HG03039 (cell line): ENCODE measurements at regions not wholly inside any gene's neighbourhood (a gene's known extent, or its start where the extent isn't known, plus 50 kb on each side); places are given as distances from the start of the nearest gene placed in this dataset.
A peak's percentile ranks its signal among the peaks of the same experiment; 100 is the strongest.
"Not testable (repeated sequence)": the region's sequence is repeated elsewhere in the genome, so short reads cannot be mapped to it uniquely, and the experiment has no call there.

ENCODE experiments used
- ATAC-seq: cut with Tn5 transposase; IDR thresholded peaks from one replicate; pipeline ENCODE4 v1.9.1; 2021; ENCODE audit warnings: mild to moderate bottlenecking, moderate library complexity; ENCODE audit not compliant: unreplicated experiment

DNA sequence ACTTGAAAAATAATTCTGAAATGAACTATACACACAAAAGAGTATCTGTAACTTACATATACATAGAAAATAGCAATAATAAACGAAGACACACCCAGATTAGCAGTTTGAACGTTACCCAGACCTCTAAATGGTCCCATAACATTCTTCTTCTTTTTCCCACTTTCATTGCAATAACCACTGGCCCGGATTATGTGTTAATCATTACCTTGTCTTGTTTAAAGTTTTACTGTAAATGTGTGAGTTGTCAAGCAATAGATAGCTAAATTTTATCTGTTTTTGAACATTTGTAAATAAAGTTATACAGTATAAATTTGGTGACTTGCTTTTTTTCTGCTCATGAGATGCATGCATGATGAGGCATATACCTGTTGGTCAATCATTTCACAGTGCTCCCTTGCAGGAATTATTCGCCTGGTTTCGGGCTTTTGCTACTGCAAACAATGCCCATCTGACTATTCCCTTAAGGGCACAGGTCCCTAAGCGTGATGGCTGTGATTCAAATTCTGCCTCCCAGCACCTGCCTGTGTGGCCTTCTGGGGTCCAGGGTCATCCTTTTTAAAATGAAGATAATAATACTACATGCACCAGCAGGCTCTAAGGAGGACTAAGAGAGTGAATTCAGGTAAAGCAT lies 66.1 kb downstream of the GADD45G start:
- ATAC-seq, result no peak

DNA sequence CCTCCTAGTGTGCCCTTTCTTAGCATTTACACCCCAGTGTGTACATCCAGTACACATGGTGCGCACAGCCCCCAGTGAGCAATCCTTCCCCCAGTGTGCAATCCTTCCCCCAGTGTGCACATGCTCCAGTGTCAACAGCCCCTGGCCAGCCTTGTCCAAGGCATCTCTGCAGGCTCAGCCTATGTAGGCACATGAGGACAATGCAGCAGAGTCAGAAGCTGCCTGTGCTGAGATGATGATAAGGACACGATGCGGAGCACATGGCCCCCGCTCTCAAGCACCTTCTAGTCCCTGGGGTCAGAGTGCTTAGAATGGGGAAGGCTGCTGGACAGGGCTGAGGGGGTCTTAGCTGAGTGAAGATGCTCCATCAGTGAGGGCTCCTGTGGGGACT lies 69.8 kb downstream of the GADD45G start:
- no peak for ATAC-seq

DNA sequence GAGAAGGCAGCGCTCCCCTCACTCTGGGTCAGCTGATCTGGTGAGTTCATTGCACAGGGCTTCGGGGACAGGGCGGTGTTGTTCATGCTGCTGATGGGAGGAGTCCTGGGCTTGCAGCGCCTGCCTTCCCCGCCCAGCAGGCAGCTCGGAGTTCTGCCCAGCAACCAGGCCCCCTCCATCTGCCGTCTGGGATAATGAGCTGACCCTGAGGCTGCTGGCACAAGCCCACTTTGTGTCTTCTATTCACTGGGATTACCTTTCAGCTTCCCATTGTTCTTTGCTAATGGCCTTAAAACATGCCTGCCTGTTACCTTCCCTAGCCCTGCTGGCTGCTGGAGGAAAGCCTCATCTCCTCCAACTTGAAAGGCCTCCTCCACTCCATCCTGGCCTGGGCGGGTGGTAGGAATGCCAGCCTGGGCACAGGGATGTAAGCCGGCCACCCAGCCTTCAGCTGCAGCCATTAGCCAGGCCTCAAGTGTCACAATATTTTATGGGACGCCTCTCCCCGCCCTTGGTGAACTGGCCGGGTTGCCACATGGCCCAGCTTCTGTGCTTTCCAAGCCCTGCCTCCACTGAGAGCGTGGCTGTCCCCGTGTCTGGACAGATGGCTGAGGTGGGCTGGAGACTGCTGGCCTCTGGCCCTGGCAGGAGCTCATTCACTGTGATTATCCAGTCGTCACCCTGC lies 70.4 kb downstream of the GADD45G start:
- ATAC-seq, result no peak

DNA sequence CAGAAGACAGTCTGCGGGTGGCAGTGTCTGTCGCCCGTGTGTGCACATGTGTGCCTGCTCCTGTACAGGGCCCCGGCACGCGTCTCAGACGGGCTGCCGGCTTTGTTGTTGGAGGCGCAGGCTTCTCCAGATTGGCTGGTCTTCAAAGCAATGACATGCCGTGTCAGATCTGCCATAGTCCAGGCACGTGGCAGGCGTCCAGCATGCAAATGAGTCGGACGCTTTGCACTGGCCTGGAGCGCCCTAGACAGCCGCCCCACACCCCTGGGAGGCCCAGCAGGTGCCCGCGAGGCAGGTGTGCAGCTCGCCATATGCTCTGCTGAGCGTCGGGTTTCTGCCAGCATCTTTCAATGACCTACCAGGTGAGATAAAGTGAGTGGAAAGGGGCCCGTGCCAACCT lies 71.5 kb downstream of the GADD45G start:
- no peak for ATAC-seq

- no peak for ATAC-seq
These were observed 73.0 kb downstream of the GADD45G start for GRCh38 chr9:89677702-89678395.

DNA sequence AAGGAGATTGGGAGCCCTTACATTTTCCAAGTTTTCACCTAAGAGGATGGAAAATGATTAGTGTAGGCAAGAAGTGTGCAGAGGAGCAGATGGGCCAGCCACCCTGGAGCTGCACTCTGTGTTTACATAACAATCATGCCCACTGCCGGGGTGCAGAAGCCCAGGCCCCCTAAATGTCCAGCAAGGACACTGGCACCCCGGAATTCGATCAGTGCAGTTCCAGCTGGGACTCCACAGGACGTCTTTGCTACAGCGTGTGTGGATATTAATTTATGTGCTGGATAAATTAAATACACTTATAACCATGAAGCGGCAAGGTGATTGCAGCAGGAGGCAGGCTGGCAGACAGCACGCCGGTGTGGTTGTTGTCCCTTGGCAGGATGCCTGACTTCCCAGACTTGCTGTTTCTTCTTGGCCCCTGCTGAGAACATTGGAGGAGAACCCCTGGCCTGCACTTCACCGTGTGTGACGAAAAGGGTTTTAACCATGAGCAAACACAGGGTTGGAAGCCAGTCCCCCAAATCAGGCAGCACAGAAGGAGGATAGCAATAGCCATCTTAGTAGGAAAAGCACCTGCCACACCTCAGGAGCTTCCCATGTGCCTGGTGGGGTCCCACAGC lies 73.7 kb downstream of the GADD45G start:
- ATAC-seq, result no peak

- ATAC-seq, result no peak
These were observed 74.2 kb downstream of the GADD45G start for GRCh38 chr9:89679016-89679415.

- ATAC-seq, result no peak
These were observed 74.8 kb downstream of the GADD45G start for GRCh38 chr9:89679581-89679980.

GRCh38 chr9:89680547-89681467 lies 76.0 kb downstream of the GADD45G start:
- no peak for ATAC-seq

DNA sequence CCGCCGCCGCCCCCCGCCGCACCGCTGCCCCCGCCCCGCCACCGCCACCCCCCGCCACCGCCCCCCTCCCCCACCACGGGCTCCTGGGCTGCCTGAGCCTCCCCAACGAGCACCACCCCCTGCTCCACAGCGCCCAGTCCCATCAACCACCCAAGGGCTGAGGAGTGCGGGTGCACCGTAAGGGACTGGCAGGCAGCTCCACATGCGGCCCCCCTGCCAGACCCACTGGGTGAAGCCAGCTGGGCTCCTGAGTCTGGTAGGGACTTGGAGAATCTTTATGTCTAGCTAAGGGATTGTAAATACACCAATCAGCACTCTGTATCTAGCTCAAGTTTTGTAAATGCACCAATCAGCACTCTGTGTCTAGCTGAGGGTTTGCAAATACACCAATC lies 76.7 kb downstream of the GADD45G start:
- ATAC-seq, result not testable (repeated sequence)

GRCh38 chr9:89683626-89684025 lies 78.8 kb downstream of the GADD45G start:
- ATAC-seq, result no peak

GRCh38 chr9:89684218-89684617 lies 79.4 kb downstream of the GADD45G start:
- no peak for ATAC-seq

GRCh38 chr9:89684912-89685636 lies 80.3 kb downstream of the GADD45G start:
- ATAC-seq, result no peak

GRCh38 chr9:89685698-89686097 lies 80.9 kb downstream of the GADD45G start:
- no peak for ATAC-seq

- ATAC-seq, result no peak
These were observed 81.3 kb downstream of the GADD45G start for GRCh38 chr9:89686126-89686525.

GRCh38 chr9:89686621-89687020 lies 81.8 kb downstream of the GADD45G start:
- no peak for ATAC-seq

DNA sequence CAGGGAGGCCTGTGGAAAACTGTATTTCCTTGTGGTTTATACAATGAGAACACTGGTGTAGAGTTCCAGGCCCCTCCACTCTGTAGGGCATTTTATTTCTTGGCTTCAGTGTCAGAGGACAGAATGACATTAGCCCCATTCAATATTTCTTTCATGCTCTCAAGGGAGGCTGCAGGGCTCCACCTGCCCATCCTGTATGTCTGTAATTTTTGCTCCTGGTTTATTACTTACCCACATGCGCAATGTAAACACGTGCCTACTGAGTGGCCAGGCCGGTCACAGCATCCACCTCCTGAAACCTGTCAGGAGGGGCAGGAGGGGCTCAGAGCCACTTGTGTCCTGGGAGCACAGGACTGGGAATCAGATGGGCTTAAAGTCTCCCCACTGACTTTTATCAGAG lies 82.4 kb downstream of the GADD45G start:
- no peak for ATAC-seq

GRCh38 chr9:89687848-89688247 lies 83.0 kb downstream of the GADD45G start:
- ATAC-seq, result no peak

GRCh38 chr9:89689321-89689720 lies 84.5 kb downstream of the GADD45G start:
- ATAC-seq, result not testable (repeated sequence)

DNA sequence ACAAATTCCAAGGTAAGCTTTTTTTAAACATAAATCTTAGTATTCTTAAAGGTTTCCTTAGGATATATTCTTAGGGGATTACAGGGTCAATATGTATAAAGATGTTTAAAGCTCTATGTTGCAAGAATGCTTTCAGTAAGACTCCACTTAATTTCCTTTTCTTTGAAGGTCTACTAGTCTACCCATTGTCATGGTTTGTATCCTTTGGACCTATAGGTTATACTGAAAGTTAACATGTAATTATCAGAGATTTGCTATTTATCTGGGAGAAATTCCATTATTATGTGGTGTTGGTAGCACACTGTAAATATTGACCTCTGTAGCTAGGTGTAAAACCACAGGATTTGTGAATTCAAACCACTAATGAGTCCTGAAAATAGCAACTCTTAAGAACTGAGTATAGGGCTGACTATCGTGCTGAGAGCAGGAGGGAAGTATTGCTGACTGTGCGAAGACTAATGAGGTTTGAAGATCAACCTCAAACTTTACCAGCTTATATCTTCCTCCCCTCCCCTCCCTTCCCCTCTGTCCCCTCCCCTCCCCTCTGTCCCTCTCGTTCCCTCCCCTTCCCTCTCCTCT lies 85.6 kb downstream of the GADD45G start:
- peak; percentile 91 for ATAC-seq
